UCSD-AML1 (cell line): ENCODE measurements at regions not wholly inside any gene's neighbourhood (a gene's known extent, or its start where the extent isn't known, plus 50 kb on each side); places are given as distances from the start of the nearest gene placed in this dataset.

ENCODE experiments used
- DNase-seq: peaks from one replicate; lab custom pipeline; 2025; ENCODE audit not compliant: unreplicated experiment; lab: John Stamatoyannopoulos, UW

- no peak for DNase-seq
These were observed 86.9 kb upstream of the PRR23E start for GRCh38 chr3:127106053-127106452.

- DNase-seq: no peak
These were observed 86.5 kb upstream of the PRR23E start for GRCh38 chr3:127106456-127106855.

DNA sequence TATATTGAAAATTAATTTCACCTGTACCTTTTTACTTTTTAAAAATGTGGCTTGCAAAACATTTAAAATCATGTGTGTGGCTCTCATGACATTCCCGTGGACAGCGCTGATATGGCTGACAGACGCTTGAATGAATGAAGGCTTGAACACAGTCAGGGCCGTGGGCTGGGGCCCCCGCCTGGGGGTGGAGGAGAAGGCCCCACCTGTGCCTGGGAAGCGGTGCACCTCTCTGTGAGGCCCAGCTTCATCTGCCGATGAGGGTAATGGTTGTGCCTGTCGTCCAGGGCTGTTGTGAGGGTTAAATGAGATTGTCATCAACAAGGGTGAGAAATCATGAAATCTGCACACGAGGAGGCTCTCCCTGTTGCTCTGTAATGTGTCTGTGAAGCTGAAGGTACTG, 85.9 kb upstream of the PRR23E start:
- no peak for DNase-seq

GRCh38 chr3:127107491-127108375, 85.2 kb upstream of the PRR23E start:
- no peak for DNase-seq

GRCh38 chr3:127108796-127109195, 84.1 kb upstream of the PRR23E start:
- no peak for DNase-seq

DNA sequence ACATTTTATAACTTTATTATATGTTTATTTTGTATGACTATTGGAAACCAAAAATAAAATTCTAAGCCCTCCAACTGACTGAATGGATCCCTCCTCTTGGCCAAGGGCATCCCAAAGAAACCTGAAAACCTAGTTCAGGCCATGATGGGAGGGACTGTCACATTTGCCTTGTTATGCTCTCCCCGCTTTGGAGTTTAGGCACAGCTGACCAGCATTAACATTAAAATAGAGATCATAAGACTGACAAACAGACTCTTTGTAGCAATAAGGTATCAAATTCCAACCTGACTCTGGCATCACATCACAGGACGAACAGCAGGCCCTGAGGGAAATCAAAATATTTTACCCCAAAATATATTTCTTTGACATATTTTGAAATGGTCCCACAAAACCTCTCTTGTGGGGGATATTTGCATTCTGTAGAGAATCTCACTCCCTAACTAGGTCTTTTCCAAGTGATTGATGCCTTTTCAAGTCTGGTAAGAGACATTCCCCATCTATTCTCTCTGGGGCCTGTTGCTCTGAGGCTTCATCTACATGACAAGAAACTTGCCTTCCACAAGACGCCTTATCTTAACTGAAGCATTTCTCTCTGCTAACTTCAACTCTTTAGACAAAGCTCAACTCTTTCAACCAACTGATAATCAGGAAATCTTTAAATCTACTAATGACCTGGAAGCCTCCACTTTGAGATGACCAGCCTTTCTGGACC, 81.8 kb upstream of the PRR23E start:
- DNase-seq: no peak

- DNase-seq: no peak
These were observed 79.9 kb upstream of the PRR23E start for GRCh38 chr3:127112796-127113570.

- DNase-seq: no peak
These were observed 79.4 kb upstream of the PRR23E start for GRCh38 chr3:127113571-127113891.

GRCh38 chr3:127114337-127115070, 78.4 kb upstream of the PRR23E start:
- DNase-seq: no peak

- DNase-seq: no peak
These were observed 77.1 kb upstream of the PRR23E start for GRCh38 chr3:127115691-127116351.

DNA sequence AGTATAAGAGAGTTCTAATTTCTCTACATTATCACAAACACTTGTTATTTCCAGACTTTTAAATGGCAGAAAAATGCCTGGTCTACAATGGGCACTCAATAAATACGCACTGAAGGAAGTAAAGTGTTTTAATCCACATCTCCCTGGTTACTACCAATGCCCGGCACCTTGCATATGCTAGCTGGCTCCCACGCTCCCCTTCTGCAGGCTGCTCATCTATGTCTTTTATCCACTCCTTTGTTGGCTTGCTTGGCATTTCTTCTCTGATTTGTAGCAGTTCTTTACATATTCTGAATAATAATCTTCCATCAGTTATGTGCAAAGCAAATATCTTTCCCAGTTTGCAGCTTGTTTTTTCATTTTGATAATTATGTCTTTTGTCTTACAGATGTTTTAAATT, 74.6 kb upstream of the PRR23E start:
- DNase-seq: no peak

DNA sequence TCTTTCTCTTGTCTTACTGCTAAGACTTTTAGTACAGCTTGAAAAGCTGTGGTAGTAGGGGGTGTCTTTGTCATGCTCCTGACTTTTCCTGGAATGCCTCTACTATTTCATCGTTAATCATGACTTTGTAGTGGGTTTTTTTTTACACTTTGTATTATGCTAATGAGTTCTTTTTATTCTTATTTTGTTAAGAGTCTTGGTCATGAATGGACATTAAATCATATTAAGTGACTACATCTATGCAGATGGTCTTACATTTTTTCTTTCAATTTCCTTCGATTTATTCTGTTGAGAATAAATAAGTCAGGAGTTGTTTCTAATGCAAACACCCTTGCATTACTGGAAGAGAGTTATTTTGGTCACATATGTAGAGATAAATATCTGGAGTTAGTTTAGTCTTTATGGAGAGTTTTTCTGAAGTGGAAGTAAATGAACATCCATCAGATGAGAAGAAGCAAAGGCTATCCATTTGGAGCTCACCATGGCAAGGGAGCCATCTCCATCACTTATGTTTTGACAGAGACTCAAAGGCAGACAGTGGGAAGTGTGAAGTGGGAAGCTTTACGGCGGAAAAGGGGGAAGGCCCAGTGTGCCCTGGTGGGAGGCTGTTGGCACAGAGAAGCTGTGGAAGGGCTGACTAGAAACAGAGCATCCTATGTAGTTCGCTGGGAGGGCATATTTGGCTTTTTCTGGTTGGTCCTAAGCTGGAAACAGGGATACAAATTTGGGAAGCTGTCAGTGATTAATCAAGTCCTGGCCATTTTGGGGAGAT, 73.1 kb upstream of the PRR23E start:
- no peak for DNase-seq

DNA sequence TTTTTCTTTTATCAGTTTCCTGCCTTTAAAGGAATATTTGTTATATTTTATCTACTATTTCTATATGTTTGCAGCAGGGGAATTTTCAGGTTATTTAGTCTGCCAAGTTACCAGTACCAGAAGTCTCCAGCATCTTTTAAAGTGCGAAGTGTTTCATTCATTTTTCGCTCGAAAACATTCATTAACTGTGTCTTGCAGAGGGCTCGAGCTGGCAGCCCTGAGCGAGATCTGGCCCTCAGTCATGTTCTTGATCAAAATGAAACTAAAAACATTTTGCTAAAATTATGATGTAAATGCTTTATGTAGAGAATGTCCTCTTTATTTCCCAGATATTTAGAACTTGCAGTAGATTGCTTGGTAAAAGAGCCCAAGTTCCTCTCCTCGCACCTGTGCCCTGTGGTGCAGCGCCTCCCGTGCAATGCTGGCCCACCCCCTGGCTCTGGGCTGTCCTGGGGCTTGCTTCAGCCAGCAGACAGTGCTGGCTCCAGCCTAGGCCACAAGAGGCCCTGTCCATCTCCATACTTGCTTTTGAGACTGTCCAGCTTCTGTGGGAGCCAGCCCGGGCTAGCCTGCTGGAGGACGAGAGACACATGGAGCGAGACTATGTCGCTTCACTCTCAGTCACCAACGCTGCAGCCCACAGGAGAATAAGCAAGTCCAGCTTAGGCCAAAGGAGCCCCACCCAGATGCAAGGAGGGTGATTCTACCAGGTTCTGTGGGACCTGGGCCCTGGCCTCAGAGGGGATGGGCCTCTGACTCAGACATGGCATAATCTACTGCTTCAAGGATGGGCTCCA, 71.9 kb upstream of the PRR23E start:
- DNase-seq: no peak

DNA sequence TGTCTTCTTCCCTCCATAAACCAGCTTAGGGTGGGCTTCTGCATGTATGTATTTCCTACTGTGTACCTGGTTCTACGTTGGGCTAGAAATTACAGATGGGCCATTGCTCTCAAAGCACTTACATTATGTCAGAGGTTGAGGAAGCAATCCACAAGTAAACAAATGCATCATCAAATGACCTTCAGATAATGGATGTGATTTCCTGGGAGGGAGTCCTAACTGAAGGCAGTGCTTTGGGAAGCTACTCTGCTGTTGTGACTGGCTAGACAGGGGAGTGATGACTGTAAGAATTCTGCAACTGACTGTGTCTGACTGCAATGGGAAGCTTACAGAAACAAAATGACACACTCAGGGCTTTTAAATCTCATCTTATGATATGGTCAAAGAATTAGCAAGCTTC, 71.0 kb upstream of the PRR23E start:
- no peak for DNase-seq

GRCh38 chr3:127123533-127123932, 69.4 kb upstream of the PRR23E start:
- no peak for DNase-seq

- no peak for DNase-seq
These were observed 68.8 kb upstream of the PRR23E start for GRCh38 chr3:127124120-127124519.

DNA sequence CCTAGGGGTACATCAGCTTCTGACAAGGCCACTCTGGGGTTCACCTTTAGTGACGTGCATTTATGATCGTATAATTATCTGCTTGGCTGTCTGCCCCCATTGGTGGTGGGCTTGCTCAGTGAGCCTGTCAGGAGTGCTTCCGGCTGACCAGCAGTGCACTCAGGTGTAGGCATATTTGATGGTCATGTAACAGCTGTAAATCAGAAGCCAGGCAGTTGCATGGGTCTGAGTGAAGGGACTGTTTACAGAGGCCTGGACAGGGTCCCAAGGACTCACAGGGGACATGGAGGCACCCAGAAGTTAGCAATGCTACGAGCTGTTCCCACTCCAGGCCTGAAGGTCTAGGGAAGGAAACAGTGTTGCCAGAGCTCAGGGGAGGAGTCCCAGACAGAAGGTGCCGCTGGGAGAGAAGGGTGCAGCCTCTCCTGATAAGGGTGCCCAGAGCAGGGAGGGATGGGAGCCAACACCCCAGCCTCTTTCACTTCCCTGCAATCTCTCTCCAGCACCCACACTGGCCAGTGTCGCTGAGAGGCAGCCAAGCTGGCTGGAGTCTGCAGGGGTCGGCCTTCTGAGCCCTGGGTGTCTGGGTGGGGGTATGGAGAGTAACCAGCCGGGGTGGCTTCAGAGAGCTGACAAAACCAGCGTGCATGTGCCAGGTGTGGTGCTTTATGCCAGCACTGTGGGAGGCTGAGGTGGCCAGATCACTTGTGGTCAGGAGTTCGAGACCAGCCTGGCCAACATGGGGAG, 61.3 kb upstream of the PRR23E start:
- DNase-seq: no peak

DNA sequence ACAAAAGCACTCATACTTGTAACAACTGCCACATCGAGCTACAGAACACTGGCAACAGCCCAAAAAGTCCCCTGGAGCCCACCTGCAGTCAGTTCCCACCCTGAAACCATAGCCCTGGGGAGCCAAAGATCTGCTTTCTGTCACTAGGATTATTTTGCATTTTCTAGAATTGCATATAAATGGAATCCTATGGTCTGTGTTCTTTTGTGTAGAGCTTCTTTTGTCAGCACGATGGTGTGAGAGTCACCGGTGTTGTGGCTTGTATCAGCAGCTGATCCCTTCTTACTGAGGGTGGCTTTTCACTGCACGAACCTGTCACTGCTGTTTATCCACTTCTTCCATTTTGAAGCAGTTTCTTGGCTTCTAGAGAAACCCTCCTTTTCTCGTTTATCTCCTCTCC, 60.1 kb upstream of the PRR23E start:
- no peak for DNase-seq
